GM19238 (cell line): ENCODE measurements at regions not wholly inside any gene's neighbourhood (a gene's known extent, or its start where the extent isn't known, plus 50 kb on each side); places are given as distances from the start of the nearest gene placed in this dataset.
"Not testable (repeated sequence)": the region's sequence is repeated elsewhere in the genome, so short reads cannot be mapped to it uniquely, and the experiment has no call there.

Experiments
- DNase-seq: peaks from one replicate; pipeline ENCODE4 v3.0.0; 2011; ENCODE audit warnings: low spot score; ENCODE audit not compliant: insufficient read length

GRCh38 chr2:215889240-215889969 lies 123.9 kb downstream of the MREG start:
- not testable (repeated sequence) for DNase-seq

GRCh38 chr2:215888680-215889079 lies 124.7 kb downstream of the MREG start:
- no peak for DNase-seq

- DNase-seq: no peak
Observed at GRCh38 chr2:215887303-215887702, 126.0 kb downstream of the MREG start.

GRCh38 chr2:215886022-215886421 lies 127.3 kb downstream of the MREG start:
- DNase-seq: no peak

GRCh38 chr2:215885536-215885935 lies 127.8 kb downstream of the MREG start:
- DNase-seq: no peak

GRCh38 chr2:215884451-215885087 lies 128.8 kb downstream of the MREG start:
- no peak for DNase-seq

- no peak for DNase-seq
Observed at GRCh38 chr2:215883799-215884198, 129.6 kb downstream of the MREG start.

- no peak for DNase-seq
Observed at GRCh38 chr2:215882689-215883088, 130.7 kb downstream of the MREG start.

- DNase-seq: no peak
Observed at GRCh38 chr2:215881582-215881981, 131.8 kb downstream of the MREG start.

- DNase-seq: no peak
Observed at GRCh38 chr2:215880970-215881369, 132.4 kb downstream of the MREG start.

- DNase-seq: no peak
Observed at GRCh38 chr2:215879977-215880940, 133.1 kb downstream of the MREG start.

GRCh38 chr2:215879331-215879730 lies 134.0 kb downstream of the MREG start:
- DNase-seq: no peak

GRCh38 chr2:215878476-215879063 lies 134.8 kb downstream of the MREG start:
- DNase-seq: no peak

GRCh38 chr2:215876937-215877238 lies 136.5 kb downstream of the MREG start:
- no peak for DNase-seq

GRCh38 chr2:215876139-215876936 lies 137.0 kb downstream of the MREG start:
- DNase-seq: no peak

- DNase-seq: no peak
Observed at GRCh38 chr2:215874418-215874817, 138.9 kb downstream of the MREG start.

- no peak for DNase-seq
Observed at GRCh38 chr2:215870986-215871385, 142.4 kb downstream of the MREG start.

GRCh38 chr2:215870088-215870490 lies 143.3 kb downstream of the MREG start:
- DNase-seq: no peak

GRCh38 chr2:215868846-215869543 lies 144.4 kb downstream of the MREG start:
- no peak for DNase-seq

- no peak for DNase-seq
Observed at GRCh38 chr2:215866606-215867005, 146.7 kb downstream of the MREG start.
